CD14-positive monocyte (primary cell): ENCODE measurements at regions not wholly inside any gene's neighbourhood (a gene's known extent, or its start where the extent isn't known, plus 50 kb on each side); places are given as distances from the start of the nearest gene placed in this dataset.

Experiments used
- DNase-seq, 3 donors: peaks; one replicate each; pipeline ENCODE4 v3.0.0-alpha.2; 2011 to 2022
- H2AFZ ChIP-seq: 2 replicates; pipeline ENCODE4 v1.6.0; 2012; ENCODE audit warnings: mild to moderate bottlenecking, low read depth, low read length, inconsistent platforms; ENCODE audit not compliant: insufficient read depth, poor library complexity, severe bottlenecking
- H3K27ac ChIP-seq, 2 donors: 1 replicate in 1 of 2; 2 replicates in 1 of 2; pipeline ENCODE4 v1.5.1; 2012 to 2013; ENCODE audit warnings: low read length in 2 of 2, control low read depth in 1 of 2, inconsistent platforms in 1 of 2, low read depth in 1 of 2, mild to moderate bottlenecking in 1 of 2
- H3K27me3 ChIP-seq, 2 donors: one replicate each; pipeline versions ENCODE4 v1.6.0 to v1.6.1; 2011 to 2013; ENCODE audit warnings: low read length in 2 of 2; ENCODE audit not compliant: control insufficient read depth in 2 of 2, insufficient read depth in 2 of 2
- H3K36me3 ChIP-seq, 2 donors: replicated peaks in 1 of 2; 1 replicate in 1 of 2; 2 replicates in 1 of 2; pipeline versions ENCODE4 v1.5.1 to v1.6.1; 2012 to 2013; ENCODE audit warnings: low read length in 2 of 2, control low read depth in 1 of 2, inconsistent platforms in 1 of 2, mild to moderate bottlenecking in 1 of 2; ENCODE audit not compliant: insufficient read depth in 2 of 2, control insufficient read depth in 1 of 2
- H3K4me1 ChIP-seq, 2 donors: 1 replicate in 1 of 2; 2 replicates in 1 of 2; pipeline versions ENCODE4 v1.5.1 to v1.6.1; 2012 to 2013; ENCODE audit warnings: low read length in 2 of 2, control low read depth in 1 of 2, inconsistent platforms in 1 of 2, mild to moderate bottlenecking in 1 of 2, moderate library complexity in 1 of 2; ENCODE audit not compliant: insufficient read depth in 2 of 2, control insufficient read depth in 1 of 2
- H3K4me2 ChIP-seq: replicated peaks from 2 replicates; pipeline ENCODE3; 2012; ENCODE audit warnings: low read length, moderate library complexity, mild to moderate bottlenecking; ENCODE audit not compliant: poor library complexity, severe bottlenecking; ENCODE audit errors: extremely low read depth
- H3K4me3 ChIP-seq, 3 experiments: fragments of 200-600 bp in 1 of 3; sonication (generic) in 1 of 3; replicated peaks in 1 of 3; 1 replicate in 2 of 3; 2 replicates in 1 of 3; pipeline ENCODE4 v1.5.1; 2011 to 2013; ENCODE audit warnings: low read length in 3 of 3, mild to moderate bottlenecking in 3 of 3, control low read depth in 2 of 3, low read depth in 2 of 3, inconsistent platforms in 1 of 3, moderate library complexity in 1 of 3
- H3K79me2 ChIP-seq: 2 replicates; pipeline ENCODE4 v1.6.0; 2012; ENCODE audit warnings: mild to moderate bottlenecking, control low read depth, inconsistent platforms, low read length, moderate library complexity; ENCODE audit not compliant: insufficient read depth
- H3K9ac ChIP-seq: 2 replicates; pipeline ENCODE4 v1.6.0; 2017; ENCODE audit warnings: low read length, mild to moderate bottlenecking; ENCODE audit not compliant: insufficient read depth, poor library complexity, severe bottlenecking
- H3K9me3 ChIP-seq, 2 donors: replicated peaks in 1 of 2; 1 replicate in 1 of 2; 2 replicates in 1 of 2; pipeline versions ENCODE4 v1.5.1 to v1.6.1; 2012 to 2013; ENCODE audit warnings: low read length in 2 of 2, control low read depth in 1 of 2; ENCODE audit not compliant: control insufficient read depth in 1 of 2, insufficient read depth in 1 of 2
- H4K20me1 ChIP-seq: 2 replicates; pipeline ENCODE4 v1.6.0; 2012; ENCODE audit warnings: mild to moderate bottlenecking, low read length, control low read depth, moderate library complexity; ENCODE audit not compliant: insufficient read depth
- H3K27ac Mint-ChIP-seq, 7 donors: one replicate each; pipeline ENCODE4 v1.8.0; 2020; ENCODE audit warnings: mild to moderate bottlenecking in 7 of 7, mixed read lengths in 7 of 7, moderate library complexity in 6 of 7, inconsistent platforms in 2 of 7
- H3K27me3 Mint-ChIP-seq, 3 donors: one replicate each; pipeline ENCODE4 v1.8.0; 2021 to 2022; ENCODE audit warnings: low read depth in 3 of 3, mild to moderate bottlenecking in 3 of 3, mixed read lengths in 3 of 3, moderate library complexity in 3 of 3, inconsistent platforms in 1 of 3
- H3K36me3 Mint-ChIP-seq, 2 donors: one replicate each; pipeline ENCODE4 v1.8.0; 2020; ENCODE audit warnings: mixed read lengths in 2 of 2, inconsistent platforms in 1 of 2, mild to moderate bottlenecking in 1 of 2
- H3K4me1 Mint-ChIP-seq: one replicate; pipeline ENCODE4 v1.8.0; 2020; ENCODE audit warnings: mild to moderate bottlenecking, mixed read lengths
- H3K4me3 Mint-ChIP-seq, 2 donors: one replicate each; pipeline ENCODE4 v1.8.0; 2020; ENCODE audit warnings: mild to moderate bottlenecking in 2 of 2, mixed read lengths in 2 of 2, moderate library complexity in 1 of 2
- H3K9me3 Mint-ChIP-seq, 7 donors: one replicate each; pipeline ENCODE4 v1.8.0; 2020 to 2022; ENCODE audit warnings: mixed read lengths in 7 of 7, mild to moderate bottlenecking in 6 of 7, moderate library complexity in 6 of 7, inconsistent platforms in 2 of 7
- WGBS: methylation state at CpG from one replicate; pipeline ENCODE4 v1.1.5; 2013; ENCODE audit warnings: missing lambda C conversion rate; ENCODE audit not compliant: insufficient coverage; 5-methylcytosine and 5-hydroxymethylcytosine counted together
- intact Hi-C, 2 donors: fragments of 100-400 bp; cut with micrococcal nuclease; formaldehyde crosslinking; loops; one replicate each; pipeline versions ENCODE4 v1.15.0 to v1.15.1; 2023
- TF ChIP-seq, protein P1 (sequence below): fragments of 200-600 bp; IDR thresholded peaks from one replicate; pipeline ENCODE4 v1.8.0; 2022; ENCODE audit warnings: antibody characterized with exemption, mild to moderate bottlenecking

DNA sequence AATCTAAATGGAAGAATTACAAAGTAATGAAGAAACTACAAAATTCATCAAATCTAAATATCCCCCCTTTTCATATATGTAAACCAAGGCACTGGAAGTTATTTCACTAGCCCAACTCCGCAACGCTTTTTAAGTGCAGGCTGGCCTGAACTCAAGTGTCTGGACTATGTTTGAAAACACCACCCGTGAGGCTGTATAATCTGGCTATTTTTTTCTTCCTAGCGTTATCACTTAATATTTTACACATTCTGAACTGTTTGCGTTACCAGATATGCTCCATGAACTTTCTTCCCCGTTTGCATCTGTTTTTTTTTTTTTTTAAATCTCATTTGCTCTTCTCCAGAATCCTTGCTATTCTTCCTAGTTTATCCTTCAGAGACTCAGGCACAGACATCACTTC is 619.5 kb upstream of the CBLB start:
- Mint-ChIP-seq H3K27ac (no peak overlapping the region), H3K36me3 (no peaks in the 10 kb centered on the region), H3K4me1 (no peaks in the 10 kb centered on the region), H3K27me3 (peaks cover 0 to 2% (median 0%) of the 10 kb centered on the region in 3 donors), H3K4me3 (no peak overlapping the region), H3K9me3 (peaks cover 2 to 8% (median 4%) of the 10 kb centered on the region in 7 donors)
- no peak for DNase-seq
- H3K27ac ChIP-seq, result no peak overlapping the region
- no peak overlapping the region for H2AFZ ChIP-seq
- H3K27me3 ChIP-seq, result no peaks in the 10 kb centered on the region
- H3K36me3 ChIP-seq, result no peaks in the 10 kb centered on the region
- no peak overlapping the region for H3K4me2 ChIP-seq
- H4K20me1 ChIP-seq, result no peaks in the 10 kb centered on the region
- WGBS, result 100% methylated on average over 4 of the region's 6 CpGs
- no peak overlapping the region for H3K9ac ChIP-seq
- no peaks in the 10 kb centered on the region for H3K4me1 ChIP-seq
- H3K9me3 ChIP-seq, result peaks cover 0 to 8% of the 10 kb centered on the region in 2 donors
- intact Hi-C loops, result no loop called here
- no peaks in the 10 kb centered on the region for H3K79me2 ChIP-seq
- no peak overlapping the region for H3K4me3 ChIP-seq
- TF ChIP-seq, protein P1, sequence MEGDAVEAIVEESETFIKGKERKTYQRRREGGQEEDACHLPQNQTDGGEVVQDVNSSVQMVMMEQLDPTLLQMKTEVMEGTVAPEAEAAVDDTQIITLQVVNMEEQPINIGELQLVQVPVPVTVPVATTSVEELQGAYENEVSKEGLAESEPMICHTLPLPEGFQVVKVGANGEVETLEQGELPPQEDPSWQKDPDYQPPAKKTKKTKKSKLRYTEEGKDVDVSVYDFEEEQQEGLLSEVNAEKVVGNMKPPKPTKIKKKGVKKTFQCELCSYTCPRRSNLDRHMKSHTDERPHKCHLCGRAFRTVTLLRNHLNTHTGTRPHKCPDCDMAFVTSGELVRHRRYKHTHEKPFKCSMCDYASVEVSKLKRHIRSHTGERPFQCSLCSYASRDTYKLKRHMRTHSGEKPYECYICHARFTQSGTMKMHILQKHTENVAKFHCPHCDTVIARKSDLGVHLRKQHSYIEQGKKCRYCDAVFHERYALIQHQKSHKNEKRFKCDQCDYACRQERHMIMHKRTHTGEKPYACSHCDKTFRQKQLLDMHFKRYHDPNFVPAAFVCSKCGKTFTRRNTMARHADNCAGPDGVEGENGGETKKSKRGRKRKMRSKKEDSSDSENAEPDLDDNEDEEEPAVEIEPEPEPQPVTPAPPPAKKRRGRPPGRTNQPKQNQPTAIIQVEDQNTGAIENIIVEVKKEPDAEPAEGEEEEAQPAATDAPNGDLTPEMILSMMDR, result no peak

DNA sequence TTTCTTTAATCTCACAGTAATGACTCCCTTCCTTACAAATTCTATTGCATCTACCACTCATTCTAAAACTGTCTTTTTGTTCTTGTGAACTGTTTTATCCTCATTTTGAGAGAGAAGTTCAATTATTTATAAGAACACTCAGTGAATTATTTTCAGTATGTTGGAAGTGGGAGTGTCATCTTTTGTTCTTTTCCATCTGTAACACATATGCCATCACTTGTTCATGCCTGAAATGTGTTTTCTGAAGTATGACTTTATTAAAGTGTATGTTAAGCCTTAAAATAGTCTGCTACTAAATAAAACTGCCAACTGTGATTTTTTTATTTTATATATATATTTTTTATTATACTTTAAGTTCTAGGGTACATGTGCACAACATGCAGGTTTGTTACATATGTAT is 623.0 kb upstream of the CBLB start:
- no peak overlapping the region for H3K4me3 Mint-ChIP-seq
- Histone ChIP-seq H3K79me2 (no peaks in the 10 kb centered on the region), H3K9me3 (peaks cover 0 to 5% of the 10 kb centered on the region in 2 donors), H3K9ac (no peak overlapping the region), H3K36me3 (no peaks in the 10 kb centered on the region), H2AFZ (no peak overlapping the region), H3K27ac (no peak overlapping the region), H3K4me1 (no peaks in the 10 kb centered on the region), H4K20me1 (no peaks in the 10 kb centered on the region), H3K27me3 (no peaks in the 10 kb centered on the region), H3K4me3 (no peak overlapping the region), H3K4me2 (no peak overlapping the region)
- H3K9me3 Mint-ChIP-seq, result peaks cover 2 to 9% (median 4%) of the 10 kb centered on the region in 7 donors
- H3K27ac Mint-ChIP-seq, result no peak overlapping the region
- TF ChIP-seq, protein P1, result no peak
- H3K27me3 Mint-ChIP-seq, result no peaks in the 10 kb centered on the region
- no peaks in the 10 kb centered on the region for H3K4me1 Mint-ChIP-seq
- intact Hi-C loops, result no loop called here
- DNase-seq, result no peak
- no peaks in the 10 kb centered on the region for H3K36me3 Mint-ChIP-seq
